Stimulated activated effector memory CD8-positive, alpha-beta T cell treated with anti-CD3 and anti-CD28 coated beads, Interleukin-12 subunit alpha, Interleukin-12 subunit beta, amount 100 ng/mL, for 72 hours (primary cell): ENCODE measurements at regions not wholly inside any gene's neighbourhood (a gene's known extent, or its start where the extent isn't known, plus 50 kb on each side); places are given as distances from the start of the nearest gene placed in this dataset.
A peak's percentile ranks its signal among the peaks of the same experiment; 100 is the strongest.

Source experiments
- ATAC-seq: fragments of 150-1000 bp; cut with Tn5 transposase; 2 replicates; pipeline ENCODE4 v1.10.0; 2021
- DNase-seq, 2 donors: peaks; one replicate each; pipeline ENCODE4 v3.0.0; 2021 to 2022; ENCODE audit warnings: low spot score in 2 of 2
- H3K27ac Mint-ChIP-seq: one replicate; pipeline ENCODE4 v1.8.0; 2022; ENCODE audit warnings: mild to moderate bottlenecking, mixed read lengths
- H3K36me3 Mint-ChIP-seq: one replicate; pipeline ENCODE4 v1.8.0; 2022; ENCODE audit warnings: mild to moderate bottlenecking, mixed read lengths
- H3K4me1 Mint-ChIP-seq: one replicate; pipeline ENCODE4 v1.8.0; 2022; ENCODE audit warnings: mixed read lengths
- H3K4me3 Mint-ChIP-seq: one replicate; pipeline ENCODE4 v1.8.0; 2022; ENCODE audit warnings: mild to moderate bottlenecking, mixed read lengths
- H3K9me3 Mint-ChIP-seq: one replicate; pipeline ENCODE4 v1.8.0; 2022; ENCODE audit warnings: mixed read lengths

DNA sequence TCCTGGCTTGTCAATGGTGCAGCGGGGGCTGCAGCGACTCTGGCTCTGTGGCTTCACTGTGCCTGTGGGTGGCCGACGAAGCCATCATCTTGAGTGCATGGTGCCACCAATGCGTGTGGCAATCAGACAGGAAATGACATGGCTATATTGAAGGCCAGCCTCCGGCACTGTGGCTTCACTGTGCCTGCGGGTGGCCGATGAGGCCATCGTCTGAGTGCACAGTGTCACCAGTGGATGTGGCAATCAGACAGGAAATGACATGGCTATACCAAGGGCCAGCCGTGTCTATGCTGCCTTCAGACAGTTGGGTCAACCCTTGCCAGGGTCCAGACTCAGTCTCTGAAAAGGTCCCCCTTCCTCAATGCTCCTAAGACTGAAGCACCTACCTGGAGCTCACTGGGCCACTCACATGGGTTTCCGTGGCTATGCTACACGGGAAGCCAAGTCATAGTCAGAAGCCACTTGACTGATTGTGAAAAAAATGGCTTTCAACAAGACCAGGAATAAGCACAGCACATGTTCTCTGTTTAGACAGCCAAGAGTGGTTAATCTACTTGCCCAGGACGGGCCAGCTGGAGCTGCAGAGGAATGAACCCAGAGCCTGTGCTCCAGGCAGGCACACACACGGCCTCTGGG, 67.5 kb upstream of the S1PR3 start:
- peaks cover 27% of the 10 kb centered on the region for H3K4me1 Mint-ChIP-seq
- peak; percentile 84 for ATAC-seq
- H3K36me3 Mint-ChIP-seq = no peaks in the 10 kb centered on the region
- no peak overlapping the region for H3K4me3 Mint-ChIP-seq
- DNase-seq = peak in 1 of 2 donors; percentile 64
- no peak overlapping the region for H3K27ac Mint-ChIP-seq
- peaks cover 6% of the 10 kb centered on the region for H3K9me3 Mint-ChIP-seq

DNA sequence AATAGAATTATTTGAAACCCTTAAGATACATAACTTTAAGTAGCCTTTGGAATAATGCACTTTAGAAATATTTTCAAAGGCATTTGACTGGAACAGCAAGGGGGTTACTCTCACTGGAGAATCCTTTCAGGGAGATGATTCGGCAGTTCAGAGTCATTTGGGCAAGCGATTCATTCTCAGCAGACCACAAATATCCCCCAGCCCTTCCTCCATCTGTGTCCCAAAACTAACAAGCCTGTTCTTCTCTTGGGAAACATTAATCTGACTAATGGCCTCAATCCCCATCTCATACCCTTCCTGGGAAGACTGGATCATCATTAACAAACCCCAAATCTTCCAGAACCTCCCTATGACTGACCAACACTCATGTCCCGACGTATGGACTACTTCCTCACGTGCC, 65.8 kb upstream of the S1PR3 start:
- no peaks in the 10 kb centered on the region for H3K36me3 Mint-ChIP-seq
- ATAC-seq = no peak
- no peak for DNase-seq
- peaks cover 27% of the 10 kb centered on the region for H3K4me1 Mint-ChIP-seq
- H3K4me3 Mint-ChIP-seq = no peak overlapping the region
- H3K9me3 Mint-ChIP-seq = peaks cover under 1% of the 10 kb centered on the region
- no peak overlapping the region for H3K27ac Mint-ChIP-seq

DNA sequence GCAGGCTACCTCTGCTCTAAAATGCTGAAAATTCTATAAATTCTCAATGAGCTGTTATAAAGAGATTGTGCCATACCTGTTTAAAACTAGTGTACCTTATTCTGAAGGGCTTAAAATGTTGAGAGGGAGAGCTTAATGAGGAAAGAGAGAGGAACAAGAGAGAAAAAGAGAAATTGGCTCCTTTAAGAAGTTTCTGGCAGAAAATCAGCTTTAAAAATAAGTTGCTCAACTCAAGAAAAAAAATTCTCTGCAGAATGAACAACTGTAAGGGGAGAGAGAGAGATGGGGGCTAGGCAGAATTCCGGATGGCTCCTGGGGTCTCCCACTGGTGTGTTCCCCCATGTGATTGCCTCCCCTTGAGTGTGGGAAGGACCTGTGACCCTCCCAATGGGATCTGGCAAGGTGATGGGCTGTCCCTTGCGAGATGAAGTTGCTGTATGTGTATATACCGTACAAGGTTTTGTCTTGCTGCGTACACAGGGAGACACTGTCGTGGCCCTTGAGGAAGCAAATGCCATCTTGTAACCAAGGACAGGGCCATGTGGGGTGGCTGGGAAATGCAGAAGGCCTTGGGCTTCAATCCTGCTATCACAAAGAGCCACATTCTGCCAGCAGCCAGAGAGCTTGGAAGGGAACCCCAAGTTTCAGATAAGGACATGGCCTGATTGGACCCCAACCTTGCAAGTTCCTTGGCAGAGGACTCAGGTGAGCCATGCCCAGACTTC, 64.3 kb upstream of the S1PR3 start:
- Mint-ChIP-seq H3K4me3 (no peak overlapping the region), H3K9me3 (peaks cover 5% of the 10 kb centered on the region), H3K36me3 (no peaks in the 10 kb centered on the region), H3K4me1 (peaks cover 22% of the 10 kb centered on the region), H3K27ac (no peak overlapping the region)
- DNase-seq (no peak), ATAC-seq (no peak)

DNA sequence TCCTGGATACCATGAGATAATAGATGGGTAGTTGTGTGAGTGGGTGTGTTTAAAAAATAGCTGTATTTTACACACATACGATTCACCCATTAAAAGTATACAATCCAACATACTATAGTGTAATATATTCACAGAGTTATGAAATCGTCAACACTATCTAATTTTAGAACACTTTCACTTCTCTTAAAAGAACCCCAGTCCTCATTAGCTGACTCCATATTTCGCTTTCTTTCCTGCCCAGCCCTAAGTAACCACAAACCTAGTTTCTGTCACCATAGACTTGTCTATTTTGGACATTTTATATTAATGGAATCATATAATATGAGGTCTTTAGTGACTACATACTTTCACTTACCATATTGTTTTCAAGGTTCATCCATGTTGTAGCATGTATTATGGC, 63.8 kb upstream of the S1PR3 start:
- no peak for DNase-seq
- H3K4me1 Mint-ChIP-seq = peaks cover 16% of the 10 kb centered on the region
- peaks cover 5% of the 10 kb centered on the region for H3K9me3 Mint-ChIP-seq
- no peaks in the 10 kb centered on the region for H3K36me3 Mint-ChIP-seq
- no peak overlapping the region for H3K27ac Mint-ChIP-seq
- no peak for ATAC-seq
- no peak overlapping the region for H3K4me3 Mint-ChIP-seq

DNA sequence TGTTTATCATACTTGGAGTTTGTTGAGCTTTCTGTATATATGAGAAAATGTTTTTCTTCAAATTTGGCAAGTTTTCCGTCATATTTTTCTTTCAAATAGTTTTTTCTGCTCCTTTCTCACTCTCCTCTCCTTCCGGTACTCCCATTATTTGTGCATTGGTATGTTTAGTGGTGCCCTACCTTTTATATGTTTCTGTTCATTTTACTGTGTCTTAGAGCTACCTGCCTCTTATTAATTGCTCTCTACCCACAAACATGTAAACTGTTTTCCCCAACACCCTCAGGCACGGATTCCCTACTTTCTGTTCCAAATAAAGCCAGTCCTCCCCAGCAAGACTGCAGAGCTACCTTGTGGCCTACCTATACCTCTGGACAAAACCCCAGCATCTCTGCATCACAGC, 60.6 kb upstream of the S1PR3 start:
- no peak for DNase-seq
- no peak overlapping the region for H3K27ac Mint-ChIP-seq
- H3K4me1 Mint-ChIP-seq = no peaks in the 10 kb centered on the region
- peaks cover 5% of the 10 kb centered on the region for H3K9me3 Mint-ChIP-seq
- no peak overlapping the region for H3K4me3 Mint-ChIP-seq
- no peak for ATAC-seq
- no peaks in the 10 kb centered on the region for H3K36me3 Mint-ChIP-seq

- H3K9me3 Mint-ChIP-seq = peaks cover 5% of the 10 kb centered on the region
Measured at GRCh38 chr9:88932766-88933165, 58.5 kb upstream of the S1PR3 start.

GRCh38 chr9:88933607-88934379, 57.5 kb upstream of the S1PR3 start:
- DNase-seq (no peak), ATAC-seq (no peak)
- no peaks in the 10 kb centered on the region for H3K36me3 Mint-ChIP-seq
- peaks cover 5% of the 10 kb centered on the region for H3K9me3 Mint-ChIP-seq
- H3K27ac Mint-ChIP-seq = no peak overlapping the region
- no peak overlapping the region for H3K4me3 Mint-ChIP-seq
- H3K4me1 Mint-ChIP-seq = no peaks in the 10 kb centered on the region

More at GRCh38 chr9:88932766-88933165, 58.5 kb upstream of the S1PR3 start:
- Mint-ChIP-seq H3K4me3 (no peak overlapping the region), H3K4me1 (no peaks in the 10 kb centered on the region), H3K27ac (no peak overlapping the region), H3K36me3 (no peaks in the 10 kb centered on the region)
- ATAC-seq (no peak), DNase-seq (no peak)

DNA sequence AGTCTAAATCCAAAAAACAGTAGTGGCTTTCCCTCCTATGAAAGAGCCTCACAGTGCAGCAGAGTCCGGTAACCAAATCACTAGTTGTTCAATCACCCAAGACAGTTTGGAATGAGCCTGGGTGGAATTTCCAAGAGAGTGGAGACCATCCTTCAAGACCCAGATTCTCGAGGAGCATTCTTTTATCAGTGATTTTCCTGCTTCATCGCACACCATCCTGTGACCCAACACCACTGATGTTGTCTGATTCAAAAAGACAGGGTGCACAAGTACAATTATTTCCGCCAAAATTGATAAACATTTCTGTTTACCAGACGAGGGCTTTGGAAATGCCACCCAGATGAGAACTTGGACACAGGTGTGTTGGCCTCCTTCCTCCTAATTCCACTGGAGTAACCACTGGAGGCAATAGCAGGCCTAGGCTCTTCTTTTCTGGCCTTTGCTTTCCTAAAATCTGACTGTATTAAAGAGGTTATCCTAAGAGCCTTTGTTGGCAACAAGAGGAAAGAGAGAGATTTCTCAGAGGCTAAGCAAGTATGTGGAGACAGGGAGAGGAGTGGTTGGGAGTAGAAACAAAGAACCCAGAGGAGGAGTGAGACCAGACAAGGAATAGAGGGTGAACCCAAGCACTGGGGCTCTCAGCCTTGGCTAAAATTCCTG, 56.3 kb upstream of the S1PR3 start:
- Mint-ChIP-seq H3K36me3 (no peaks in the 10 kb centered on the region), H3K27ac (no peak overlapping the region), H3K9me3 (peaks cover 5% of the 10 kb centered on the region), H3K4me1 (no peaks in the 10 kb centered on the region), H3K4me3 (no peak overlapping the region)
- ATAC-seq = no peak
- no peak for DNase-seq

DNA sequence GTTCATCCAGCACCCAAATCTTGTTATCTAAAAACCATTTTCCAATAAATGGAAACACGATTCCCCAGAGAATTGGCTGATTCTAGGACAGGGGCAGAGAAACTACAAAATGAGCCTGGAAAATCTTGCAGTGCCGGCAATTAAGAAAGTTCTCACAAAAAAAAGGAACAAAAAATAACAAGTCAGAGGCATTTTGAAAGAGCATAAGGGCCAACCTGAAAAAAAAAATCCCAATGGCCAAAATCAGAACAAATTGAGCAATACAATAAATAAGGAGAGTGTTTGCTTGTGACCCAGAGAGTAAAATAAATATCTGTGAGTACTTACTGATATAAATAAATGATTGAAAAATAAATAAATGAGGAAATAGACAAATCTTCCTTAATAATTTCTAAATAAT, 55.1 kb upstream of the S1PR3 start:
- no peak for ATAC-seq
- H3K36me3 Mint-ChIP-seq = no peaks in the 10 kb centered on the region
- no peak overlapping the region for H3K27ac Mint-ChIP-seq
- DNase-seq = no peak
- no peak overlapping the region for H3K4me3 Mint-ChIP-seq
- no peaks in the 10 kb centered on the region for H3K9me3 Mint-ChIP-seq
- H3K4me1 Mint-ChIP-seq = no peaks in the 10 kb centered on the region

- Mint-ChIP-seq H3K4me3 (no peak overlapping the region), H3K4me1 (no peaks in the 10 kb centered on the region), H3K9me3 (no peaks in the 10 kb centered on the region), H3K36me3 (no peaks in the 10 kb centered on the region), H3K27ac (no peak overlapping the region)
- ATAC-seq = no peak
- DNase-seq = no peak
Measured at GRCh38 chr9:88936668-88937067, 54.6 kb upstream of the S1PR3 start.

- DNase-seq = no peak
- ATAC-seq = no peak
- Mint-ChIP-seq H3K36me3 (no peaks in the 10 kb centered on the region), H3K9me3 (no peaks in the 10 kb centered on the region), H3K27ac (no peak overlapping the region), H3K4me1 (no peaks in the 10 kb centered on the region), H3K4me3 (no peak overlapping the region)
Measured at GRCh38 chr9:88937248-88937647, 54.0 kb upstream of the S1PR3 start.

- ATAC-seq = no peak
- H3K4me1 Mint-ChIP-seq = no peaks in the 10 kb centered on the region
- H3K27ac Mint-ChIP-seq = no peak overlapping the region
- H3K9me3 Mint-ChIP-seq = no peaks in the 10 kb centered on the region
- no peaks in the 10 kb centered on the region for H3K36me3 Mint-ChIP-seq
- H3K4me3 Mint-ChIP-seq = no peak overlapping the region
- DNase-seq = no peak
Measured at GRCh38 chr9:88938189-88938588, 53.1 kb upstream of the S1PR3 start.
